ENCODE measurements at regions not wholly inside any gene's neighbourhood (a gene's known extent, or its start where the extent isn't known, plus 50 kb on each side); places are given as distances from the start of the nearest gene placed in this dataset.

- DNase-seq (ENCODE audit: low spot score): no peak
Observed at GRCh38 chr18:45266023-45266422, 349.3 kb upstream of the SLC14A2 start.

GRCh38 chr18:45267622-45268021, 347.7 kb upstream of the SLC14A2 start:
- no peak for DNase-seq (ENCODE audit: low spot score)

GRCh38 chr18:45268583-45268982, 346.7 kb upstream of the SLC14A2 start:
- DNase-seq (ENCODE audit: low spot score): no peak

- DNase-seq (ENCODE audit: low spot score): no peak
Observed at GRCh38 chr18:45270289-45270771, 344.9 kb upstream of the SLC14A2 start.

- no peak for DNase-seq (ENCODE audit: low spot score)
Observed at GRCh38 chr18:45274026-45274425, 341.2 kb upstream of the SLC14A2 start.

GRCh38 chr18:45275367-45276113, 339.7 kb upstream of the SLC14A2 start:
- no peak for DNase-seq (ENCODE audit: low spot score)

GRCh38 chr18:45276878-45277277, 338.4 kb upstream of the SLC14A2 start:
- DNase-seq (ENCODE audit: low spot score): no peak

- DNase-seq (ENCODE audit: low spot score): no peak
Observed at GRCh38 chr18:45277908-45278307, 337.4 kb upstream of the SLC14A2 start.

- DNase-seq (ENCODE audit: low spot score): no peak
Observed at GRCh38 chr18:45280481-45281276, 334.6 kb upstream of the SLC14A2 start.

- DNase-seq (ENCODE audit: low spot score): no peak
Observed at GRCh38 chr18:45282101-45282812, 333.0 kb upstream of the SLC14A2 start.

- no peak for DNase-seq (ENCODE audit: low spot score)
Observed at GRCh38 chr18:45284174-45284573, 331.1 kb upstream of the SLC14A2 start.

GRCh38 chr18:45284851-45285250, 330.4 kb upstream of the SLC14A2 start:
- no peak for DNase-seq (ENCODE audit: low spot score)

GRCh38 chr18:45285251-45285650, 330.0 kb upstream of the SLC14A2 start:
- no peak for DNase-seq (ENCODE audit: low spot score)

- DNase-seq (ENCODE audit: low spot score): no peak
Observed at GRCh38 chr18:45286431-45286830, 328.8 kb upstream of the SLC14A2 start.

- no peak for DNase-seq (ENCODE audit: low spot score)
Observed at GRCh38 chr18:45287531-45287930, 327.7 kb upstream of the SLC14A2 start.

GRCh38 chr18:45290364-45290763, 324.9 kb upstream of the SLC14A2 start:
- DNase-seq (ENCODE audit: low spot score): no peak

- DNase-seq (ENCODE audit: low spot score): peak; percentile 65
Observed at GRCh38 chr18:45291621-45292615, 323.4 kb upstream of the SLC14A2 start.

GRCh38 chr18:45295388-45295787, 319.9 kb upstream of the SLC14A2 start:
- DNase-seq (ENCODE audit: low spot score): no peak

GRCh38 chr18:45298986-45299385, 316.3 kb upstream of the SLC14A2 start:
- DNase-seq (ENCODE audit: low spot score): no peak

- DNase-seq (ENCODE audit: low spot score): no peak
Observed at GRCh38 chr18:45303026-45303425, 312.2 kb upstream of the SLC14A2 start.

GRCh38 chr18:45304558-45304957, 310.7 kb upstream of the SLC14A2 start:
- no peak for DNase-seq (ENCODE audit: low spot score)

Data from putamen (tissue), 1 donor.